Neural progenitor cell (in vitro differentiated cells): ENCODE measurements at regions not wholly inside any gene's neighbourhood (a gene's known extent, or its start where the extent isn't known, plus 50 kb on each side); places are given as distances from the start of the nearest gene placed in this dataset.

Experiments used
- DNase-seq: peaks from one replicate; pipeline ENCODE4 v3.0.0-alpha.2; 2016; ENCODE audit warnings: low spot score
- H2AFZ ChIP-seq: fragments of 200-600 bp; sonication (generic); replicated peaks from 2 replicates; pipeline ENCODE4 v1.6.1; 2016; ENCODE audit warnings: antibody characterized with exemption
- H3F3A ChIP-seq: fragments of 200-600 bp; sonication (generic); 2 replicates; pipeline ENCODE4 v1.6.1; 2016; ENCODE audit warnings: antibody characterized with exemption, low read depth
- H3K27ac ChIP-seq: fragments of 200-600 bp; sonication (generic); 2 replicates; pipeline ENCODE4 v1.5.1; 2016; ENCODE audit warnings: mild to moderate bottlenecking
- H3K27me3 ChIP-seq: fragments of 200-600 bp; sonication (generic); 2 replicates; pipeline ENCODE4 v1.6.1; 2016; ENCODE audit warnings: mild to moderate bottlenecking, moderate library complexity
- H3K36me3 ChIP-seq: fragments of 200-600 bp; sonication (generic); 2 replicates; pipeline ENCODE4 v1.5.1; 2016
- H3K4me1 ChIP-seq: fragments of 200-600 bp; sonication (generic); 2 replicates; pipeline ENCODE4 v1.6.1; 2016; ENCODE audit warnings: mixed run types
- H3K4me2 ChIP-seq: fragments of 200-600 bp; sonication (generic); 2 replicates; pipeline ENCODE4 v1.6.1; 2016
- H3K4me3 ChIP-seq: fragments of 200-600 bp; sonication (generic); 2 replicates; pipeline ENCODE4 v1.5.1; 2016
- H3K79me2 ChIP-seq: fragments of 200-600 bp; sonication (generic); 2 replicates; pipeline ENCODE4 v1.6.1; 2016; ENCODE audit warnings: low read depth
- H3K9ac ChIP-seq: fragments of 200-600 bp; sonication (generic); 2 replicates; pipeline ENCODE4 v1.6.1; 2016
- H3K9me3 ChIP-seq: fragments of 200-600 bp; sonication (generic); 2 replicates; pipeline ENCODE4 v1.5.1; 2016; ENCODE audit warnings: low read depth
- H4K20me1 ChIP-seq: fragments of 200-600 bp; sonication (generic); 2 replicates; pipeline ENCODE4 v1.6.1; 2016; ENCODE audit warnings: low read depth
- H3K27ac Mint-ChIP-seq: 3 replicates; pipeline ENCODE4 v1.8.0; 2021; ENCODE audit warnings: mixed read lengths
- H3K27me3 Mint-ChIP-seq: 2 replicates; pipeline ENCODE4 v1.8.0; 2022; ENCODE audit warnings: low read depth, mild to moderate bottlenecking, inconsistent platforms, moderate library complexity, mixed read lengths; ENCODE audit not compliant: insufficient read depth
- H3K36me3 Mint-ChIP-seq: 3 replicates; pipeline ENCODE4 v1.8.0; 2021; ENCODE audit warnings: mixed read lengths
- H3K4me1 Mint-ChIP-seq: 3 replicates; pipeline ENCODE4 v1.8.0; 2021; ENCODE audit warnings: mixed read lengths
- H3K4me3 Mint-ChIP-seq: 3 replicates; pipeline ENCODE4 v1.8.0; 2021; ENCODE audit warnings: mild to moderate bottlenecking, moderate library complexity, mixed read lengths
- H3K9me3 Mint-ChIP-seq: 3 replicates; pipeline ENCODE4 v1.8.0; 2020; ENCODE audit warnings: mixed read lengths
- EZH2 ChIP-seq: fragments of 200-600 bp; sonication (generic); IDR thresholded peaks from 2 replicates; pipeline ENCODE4 v1.6.1; 2017; ENCODE audit warnings: antibody characterized with exemption, mild to moderate bottlenecking, moderate library complexity
- EZH2phosphoT487 ChIP-seq: fragments of 200-600 bp; sonication (generic); IDR thresholded peaks from 2 replicates; pipeline ENCODE4 v1.6.1; 2017; ENCODE audit warnings: antibody characterized with exemption
- TF ChIP-seq, protein P1 (sequence below): fragments of 200-600 bp; sonication (generic); IDR thresholded peaks from 2 replicates; pipeline ENCODE4 v1.5.1; 2017; ENCODE audit warnings: antibody characterized with exemption, mild to moderate bottlenecking

DNA sequence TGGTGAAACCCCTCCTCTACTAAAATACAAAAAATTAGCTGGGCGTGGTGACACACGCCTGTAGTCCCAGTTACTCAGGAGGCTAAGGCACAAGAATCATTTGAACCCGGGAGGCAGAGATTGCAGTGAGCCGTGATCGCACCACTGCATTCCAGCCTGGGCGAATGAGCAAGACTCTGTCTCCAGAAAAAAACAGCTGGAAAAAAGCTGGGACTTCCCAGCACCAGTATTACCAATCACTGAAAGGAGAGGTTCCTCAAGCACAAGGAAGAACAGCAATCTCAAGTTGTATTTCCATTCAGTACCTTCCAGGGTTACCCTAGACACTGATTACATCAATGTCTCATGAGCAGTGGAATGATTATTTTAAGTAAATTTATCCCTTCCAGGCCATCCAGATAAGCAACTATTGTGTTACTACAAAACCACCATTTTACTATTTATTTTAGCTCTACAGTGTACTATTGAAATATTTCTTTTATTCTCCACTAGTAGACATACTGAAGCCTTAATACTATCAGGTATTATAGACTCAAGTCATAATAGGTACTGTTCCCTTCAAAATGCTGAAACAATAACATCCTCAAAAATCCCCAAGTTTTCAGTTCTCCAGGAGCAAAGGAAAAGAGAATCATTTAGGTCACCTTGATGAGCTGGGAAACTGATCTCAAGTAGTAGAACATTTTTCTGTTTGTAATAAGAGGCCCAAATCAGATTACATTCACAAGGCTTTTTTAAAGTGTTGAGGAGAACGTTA, 54.8 kb upstream of the VGLL4 start:
- no peak overlapping the region for H3K27ac ChIP-seq

GRCh38 chr3:11697701-11698100, 54.0 kb upstream of the VGLL4 start:
- H3K4me2 ChIP-seq: no peak overlapping the region
- H3F3A ChIP-seq: peaks cover 3% of the 10 kb centered on the region
- H3K36me3 Mint-ChIP-seq: no peaks in the 10 kb centered on the region
- H3K4me1 ChIP-seq: no peaks in the 10 kb centered on the region
- H3K27me3 Mint-ChIP-seq: no peaks in the 10 kb centered on the region
- H3K27ac ChIP-seq: no peak overlapping the region
- H3K27ac Mint-ChIP-seq: no peak overlapping the region
- H3K36me3 ChIP-seq: no peaks in the 10 kb centered on the region
- no peak overlapping the region for H3K9ac ChIP-seq
- H4K20me1 ChIP-seq: no peaks in the 10 kb centered on the region
- no peak overlapping the region for H2AFZ ChIP-seq
- no peaks in the 10 kb centered on the region for H3K9me3 Mint-ChIP-seq
- H3K4me3 ChIP-seq: no peak overlapping the region
- no peak for TF ChIP-seq EZH2
- TF ChIP-seq, protein P1, sequence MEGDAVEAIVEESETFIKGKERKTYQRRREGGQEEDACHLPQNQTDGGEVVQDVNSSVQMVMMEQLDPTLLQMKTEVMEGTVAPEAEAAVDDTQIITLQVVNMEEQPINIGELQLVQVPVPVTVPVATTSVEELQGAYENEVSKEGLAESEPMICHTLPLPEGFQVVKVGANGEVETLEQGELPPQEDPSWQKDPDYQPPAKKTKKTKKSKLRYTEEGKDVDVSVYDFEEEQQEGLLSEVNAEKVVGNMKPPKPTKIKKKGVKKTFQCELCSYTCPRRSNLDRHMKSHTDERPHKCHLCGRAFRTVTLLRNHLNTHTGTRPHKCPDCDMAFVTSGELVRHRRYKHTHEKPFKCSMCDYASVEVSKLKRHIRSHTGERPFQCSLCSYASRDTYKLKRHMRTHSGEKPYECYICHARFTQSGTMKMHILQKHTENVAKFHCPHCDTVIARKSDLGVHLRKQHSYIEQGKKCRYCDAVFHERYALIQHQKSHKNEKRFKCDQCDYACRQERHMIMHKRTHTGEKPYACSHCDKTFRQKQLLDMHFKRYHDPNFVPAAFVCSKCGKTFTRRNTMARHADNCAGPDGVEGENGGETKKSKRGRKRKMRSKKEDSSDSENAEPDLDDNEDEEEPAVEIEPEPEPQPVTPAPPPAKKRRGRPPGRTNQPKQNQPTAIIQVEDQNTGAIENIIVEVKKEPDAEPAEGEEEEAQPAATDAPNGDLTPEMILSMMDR: no peak
- TF ChIP-seq EZH2phosphoT487: no peak
- DNase-seq: no peak
- H3K4me1 Mint-ChIP-seq: no peaks in the 10 kb centered on the region
- no peak overlapping the region for H3K4me3 Mint-ChIP-seq
- no peaks in the 10 kb centered on the region for H3K27me3 ChIP-seq
- H3K79me2 ChIP-seq: no peaks in the 10 kb centered on the region
- no peaks in the 10 kb centered on the region for H3K9me3 ChIP-seq

More for the DNA sequence above, 54.8 kb upstream of the VGLL4 start:
- no peak for DNase-seq
- Mint-ChIP-seq H3K36me3 (no peaks in the 10 kb centered on the region), H3K27me3 (no peaks in the 10 kb centered on the region), H3K4me1 (no peaks in the 10 kb centered on the region), H3K27ac (no peak overlapping the region), H3K4me3 (no peak overlapping the region), H3K9me3 (no peaks in the 10 kb centered on the region)
- Histone ChIP-seq H3K9ac (no peak overlapping the region), H3K36me3 (no peaks in the 10 kb centered on the region), H3K4me2 (no peak overlapping the region), H3K4me1 (no peaks in the 10 kb centered on the region), H4K20me1 (no peaks in the 10 kb centered on the region), H3K79me2 (no peaks in the 10 kb centered on the region), H2AFZ (no peak overlapping the region), H3K4me3 (no peak overlapping the region), H3F3A (peaks cover under 1% of the 10 kb centered on the region), H3K27me3 (no peaks in the 10 kb centered on the region), H3K9me3 (no peaks in the 10 kb centered on the region)
- TF ChIP-seq, protein P1: no peak
- TF ChIP-seq EZH2 (no peak), EZH2phosphoT487 (no peak)

GRCh38 chr3:11696054-11696453, 52.3 kb upstream of the VGLL4 start:
- H3K27ac Mint-ChIP-seq: no peak overlapping the region
- H2AFZ ChIP-seq: no peak overlapping the region
- peaks cover 5% of the 10 kb centered on the region for H3K4me1 Mint-ChIP-seq
- no peaks in the 10 kb centered on the region for H3K27me3 ChIP-seq
- H3K79me2 ChIP-seq: no peaks in the 10 kb centered on the region
- H3K9me3 ChIP-seq: no peaks in the 10 kb centered on the region
- H3K36me3 ChIP-seq: no peaks in the 10 kb centered on the region
- H3K4me3 ChIP-seq: no peak overlapping the region
- no peak overlapping the region for H3K4me3 Mint-ChIP-seq
- H3F3A ChIP-seq: peaks cover 15% of the 10 kb centered on the region
- no peak overlapping the region for H3K9ac ChIP-seq
- DNase-seq: no peak
- no peaks in the 10 kb centered on the region for H3K36me3 Mint-ChIP-seq
- H4K20me1 ChIP-seq: no peaks in the 10 kb centered on the region
- no peaks in the 10 kb centered on the region for H3K9me3 Mint-ChIP-seq
- H3K4me2 ChIP-seq: no peak overlapping the region
- H3K27ac ChIP-seq: no peak overlapping the region
- H3K4me1 ChIP-seq: peaks cover 3% of the 10 kb centered on the region
- TF ChIP-seq EZH2phosphoT487: no peak
- TF ChIP-seq EZH2: no peak
- TF ChIP-seq, protein P1: no peak
- H3K27me3 Mint-ChIP-seq: no peaks in the 10 kb centered on the region
